Fibroblast of lung (primary cell): ENCODE measurements at regions not wholly inside any gene's neighbourhood (a gene's known extent, or its start where the extent isn't known, plus 50 kb on each side); places are given as distances from the start of the nearest gene placed in this dataset.

ENCODE experiments used
- CTCF ChIP-seq, 2 donors: IDR thresholded peaks in 1 of 2; conservative IDR thresholded peaks in 1 of 2; 1 replicate in 1 of 2; 2 replicates in 1 of 2; pipeline ENCODE4 v1.5.1; 2011 to 2012; ENCODE audit warnings: low read length in 2 of 2, control low read depth in 1 of 2, inconsistent platforms in 1 of 2, low read depth in 1 of 2, mild to moderate bottlenecking in 1 of 2
- EZH2 ChIP-seq: IDR thresholded peaks from 2 replicates; pipeline ENCODE4 v1.5.1; 2012; ENCODE audit warnings: low read length, control low read depth, mild to moderate bottlenecking; ENCODE audit errors: missing control alignments

DNA sequence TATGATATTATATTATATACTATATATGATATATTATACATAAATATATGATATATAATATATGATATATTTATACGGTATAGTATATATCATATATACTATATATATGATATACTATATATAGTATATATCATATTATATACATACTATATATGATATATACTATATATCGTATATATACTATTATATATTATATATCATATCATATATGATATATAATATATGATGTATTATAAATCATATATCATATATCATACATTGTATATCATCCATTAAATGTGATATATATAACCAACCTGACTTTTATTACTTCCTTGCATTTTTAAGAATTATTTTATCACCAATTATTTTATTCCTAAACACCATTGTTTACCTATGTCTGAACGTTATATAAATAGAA lies 146.6 kb upstream of the PRSS16 start:
- TF ChIP-seq CTCF (conservative IDR thresholded peaks at IDR 0.05 in 1 of 2, IDR thresholded peaks at IDR 0.05 in 1 of 2; ENCODE audit: low read depth in 1 of 2, low read length in 2 of 2) (no peak), EZH2 (no peak)
